DND-41 (cell line): ENCODE measurements at regions not wholly inside any gene's neighbourhood (a gene's known extent, or its start where the extent isn't known, plus 50 kb on each side); places are given as distances from the start of the nearest gene placed in this dataset.
A peak's percentile ranks its signal among the peaks of the same experiment; 100 is the strongest.

ENCODE experiments used
- ATAC-seq: fragments of 200-7000 bp; cut with Tn5 transposase; 3 replicates; pipeline ENCODE4 v1.9.1; 2021; ENCODE audit warnings: low read depth; ENCODE audit not compliant: insufficient read depth
- DNase-seq: peaks from one replicate; pipeline ENCODE4 v3.0.0-alpha.2; 2020
- H2AFZ ChIP-seq: 2 replicates; pipeline ENCODE4 v1.6.0; 2012; ENCODE audit warnings: low read depth, low read length
- H3K27ac ChIP-seq: 2 replicates; pipeline ENCODE4 v1.5.1; 2012; ENCODE audit warnings: low read length, inconsistent platforms
- H3K27me3 ChIP-seq: fragments of 200-600 bp; sonication (generic); 2 replicates; pipeline ENCODE4 v1.6.0; 2012; ENCODE audit warnings: low read length, mild to moderate bottlenecking, inconsistent platforms; ENCODE audit not compliant: insufficient read depth, poor library complexity
- H3K36me3 ChIP-seq: 2 replicates; pipeline ENCODE4 v1.5.1; 2012; ENCODE audit warnings: low read length, inconsistent platforms; ENCODE audit not compliant: insufficient read depth
- H3K4me1 ChIP-seq: 2 replicates; pipeline ENCODE4 v1.5.1; 2012; ENCODE audit warnings: mild to moderate bottlenecking, low read length; ENCODE audit not compliant: insufficient read depth
- H3K4me2 ChIP-seq: 2 replicates; pipeline ENCODE4 v1.6.0; 2012; ENCODE audit warnings: mild to moderate bottlenecking, moderate library complexity, low read length, inconsistent platforms; ENCODE audit not compliant: insufficient read depth
- H3K4me3 ChIP-seq, 2 experiments: fragments of 200-600 bp in 1 of 2; shearing (Covaris generic) in 1 of 2; 2 replicates each; pipeline ENCODE4 v1.5.1; 2012 to 2016; ENCODE audit warnings: inconsistent platforms in 2 of 2, low read length in 2 of 2, mild to moderate bottlenecking in 2 of 2, low read depth in 1 of 2, moderate library complexity in 1 of 2
- H3K79me2 ChIP-seq: 2 replicates; pipeline ENCODE4 v1.6.0; 2012; ENCODE audit warnings: low read length, inconsistent platforms; ENCODE audit not compliant: insufficient read depth
- H3K9ac ChIP-seq: 2 replicates; pipeline ENCODE4 v1.6.0; 2012; ENCODE audit warnings: low read depth, mild to moderate bottlenecking, inconsistent platforms, low read length, moderate library complexity
- H3K9me3 ChIP-seq: 2 replicates; pipeline ENCODE4 v1.5.1; 2012; ENCODE audit warnings: low read length, moderate library complexity, mild to moderate bottlenecking, inconsistent platforms; ENCODE audit not compliant: insufficient read depth, severe bottlenecking
- H4K20me1 ChIP-seq: 2 replicates; pipeline ENCODE4 v1.6.0; 2012; ENCODE audit warnings: low read length; ENCODE audit not compliant: insufficient read depth
- EZH2 ChIP-seq: IDR thresholded peaks from 3 replicates; pipeline ENCODE4 v1.6.1; 2012; ENCODE audit warnings: borderline replicate concordance, low read depth, mild to moderate bottlenecking, moderate library complexity, low read length, inconsistent platforms; ENCODE audit not compliant: severe bottlenecking
- TF ChIP-seq, protein P1 (sequence below): IDR thresholded peaks from 2 replicates; pipeline ENCODE4 v1.5.1; 2012; ENCODE audit warnings: borderline replicate concordance, low read length, moderate library complexity, mild to moderate bottlenecking; ENCODE audit not compliant: poor library complexity, severe bottlenecking; ENCODE audit errors: extremely low read depth

DNA sequence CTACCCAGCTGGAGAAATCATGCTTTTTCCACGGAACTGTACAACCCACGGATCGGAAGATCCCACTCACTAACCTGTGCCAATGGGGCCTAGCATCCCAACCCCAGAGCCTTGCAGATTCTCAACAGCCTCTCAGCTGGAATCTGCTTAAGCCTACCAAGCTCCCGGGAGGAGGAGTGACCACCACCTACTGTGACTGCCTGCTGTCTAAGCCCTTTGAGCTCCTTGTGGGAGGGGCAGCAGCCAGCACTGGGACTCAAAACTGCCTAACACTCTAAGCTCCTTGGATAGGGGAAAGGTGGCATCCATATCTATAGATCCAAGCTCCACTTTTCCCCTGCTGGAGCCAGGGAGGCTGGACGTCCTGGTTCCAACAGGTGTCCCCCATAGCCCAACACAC lies 254.4 kb upstream of the CNTNAP2 start:
- Histone ChIP-seq H3K4me3 (no peak overlapping the region), H4K20me1 (no peaks in the 10 kb centered on the region; the same call in 1 of the 2 replicates), H2AFZ (no peak overlapping the region), H3K9ac (no peak overlapping the region), H3K27me3 (no peaks in the 10 kb centered on the region), H3K36me3 (no peaks in the 10 kb centered on the region), H3K4me2 (no peak overlapping the region), H3K27ac (no peak overlapping the region), H3K9me3 (no peaks in the 10 kb centered on the region), H3K4me1 (no peaks in the 10 kb centered on the region), H3K79me2 (no peaks in the 10 kb centered on the region)
- TF ChIP-seq, protein P1, sequence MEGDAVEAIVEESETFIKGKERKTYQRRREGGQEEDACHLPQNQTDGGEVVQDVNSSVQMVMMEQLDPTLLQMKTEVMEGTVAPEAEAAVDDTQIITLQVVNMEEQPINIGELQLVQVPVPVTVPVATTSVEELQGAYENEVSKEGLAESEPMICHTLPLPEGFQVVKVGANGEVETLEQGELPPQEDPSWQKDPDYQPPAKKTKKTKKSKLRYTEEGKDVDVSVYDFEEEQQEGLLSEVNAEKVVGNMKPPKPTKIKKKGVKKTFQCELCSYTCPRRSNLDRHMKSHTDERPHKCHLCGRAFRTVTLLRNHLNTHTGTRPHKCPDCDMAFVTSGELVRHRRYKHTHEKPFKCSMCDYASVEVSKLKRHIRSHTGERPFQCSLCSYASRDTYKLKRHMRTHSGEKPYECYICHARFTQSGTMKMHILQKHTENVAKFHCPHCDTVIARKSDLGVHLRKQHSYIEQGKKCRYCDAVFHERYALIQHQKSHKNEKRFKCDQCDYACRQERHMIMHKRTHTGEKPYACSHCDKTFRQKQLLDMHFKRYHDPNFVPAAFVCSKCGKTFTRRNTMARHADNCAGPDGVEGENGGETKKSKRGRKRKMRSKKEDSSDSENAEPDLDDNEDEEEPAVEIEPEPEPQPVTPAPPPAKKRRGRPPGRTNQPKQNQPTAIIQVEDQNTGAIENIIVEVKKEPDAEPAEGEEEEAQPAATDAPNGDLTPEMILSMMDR, result no peak
- TF ChIP-seq EZH2, result no peak
- no peak for ATAC-seq
- no peak for DNase-seq

DNA sequence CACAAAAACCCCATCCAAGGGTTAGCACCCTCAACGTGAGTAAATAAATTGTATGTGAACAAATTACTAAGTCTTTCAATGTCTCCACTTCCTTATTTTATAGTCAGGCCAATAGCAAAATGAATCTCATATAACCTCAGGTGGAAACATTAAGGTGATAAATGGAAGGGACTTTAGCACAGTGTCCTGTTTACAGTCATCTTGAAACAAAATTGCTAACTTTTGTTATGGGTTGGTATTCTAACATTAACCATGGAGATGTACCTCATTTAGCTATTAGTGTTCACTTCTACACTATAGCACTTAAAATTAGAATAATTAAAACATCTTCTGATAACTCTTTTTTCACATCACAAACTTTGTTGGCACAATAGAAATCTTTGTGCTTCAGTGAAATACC lies 255.8 kb upstream of the CNTNAP2 start:
- Histone ChIP-seq H3K36me3 (no peaks in the 10 kb centered on the region), H3K9me3 (no peaks in the 10 kb centered on the region), H3K4me2 (no peak overlapping the region), H3K4me1 (no peaks in the 10 kb centered on the region), H3K27ac (no peak overlapping the region), H3K27me3 (no peaks in the 10 kb centered on the region), H3K79me2 (no peaks in the 10 kb centered on the region), H3K9ac (no peak overlapping the region), H3K4me3 (no peak overlapping the region), H2AFZ (no peak overlapping the region), H4K20me1 (no peaks in the 10 kb centered on the region; the same call in 1 of the 2 replicates)
- no peak for DNase-seq
- no peak for ATAC-seq
- no peak for TF ChIP-seq EZH2
- TF ChIP-seq, protein P1, result no peak

DNA sequence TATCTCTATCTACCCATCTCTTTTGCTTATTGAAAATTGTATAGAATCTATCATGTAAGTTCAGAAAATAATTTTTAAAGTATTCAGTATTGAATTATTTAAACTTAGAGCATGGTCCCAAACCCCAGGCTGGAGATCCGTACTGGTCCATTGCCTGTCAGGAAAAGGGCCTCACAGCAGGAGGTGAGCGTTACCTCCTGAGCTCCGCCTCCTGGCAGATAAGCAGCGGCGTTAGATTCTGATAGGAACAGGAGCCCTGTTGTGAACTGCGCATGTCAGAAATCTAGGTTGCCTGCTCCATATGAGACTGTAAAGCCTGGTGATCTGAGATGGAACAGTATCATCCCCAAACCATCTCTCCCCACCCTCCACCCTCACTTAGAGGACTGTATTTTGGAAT lies 266.0 kb upstream of the CNTNAP2 start:
- H3K27ac ChIP-seq, result no peak overlapping the region
- no peak overlapping the region for H3K4me3 ChIP-seq
- ATAC-seq (no peak), DNase-seq (no peak)
- H3K36me3 ChIP-seq, result no peaks in the 10 kb centered on the region
- no peak overlapping the region for H3K9ac ChIP-seq
- H2AFZ ChIP-seq, result no peak overlapping the region
- no peaks in the 10 kb centered on the region for H3K79me2 ChIP-seq
- no peaks in the 10 kb centered on the region for H3K27me3 ChIP-seq
- H4K20me1 ChIP-seq, result no peaks in the 10 kb centered on the region
- H3K9me3 ChIP-seq, result no peaks in the 10 kb centered on the region
- no peaks in the 10 kb centered on the region for H3K4me1 ChIP-seq
- TF ChIP-seq EZH2, result no peak
- TF ChIP-seq, protein P1, result no peak
- H3K4me2 ChIP-seq, result no peak overlapping the region

DNA sequence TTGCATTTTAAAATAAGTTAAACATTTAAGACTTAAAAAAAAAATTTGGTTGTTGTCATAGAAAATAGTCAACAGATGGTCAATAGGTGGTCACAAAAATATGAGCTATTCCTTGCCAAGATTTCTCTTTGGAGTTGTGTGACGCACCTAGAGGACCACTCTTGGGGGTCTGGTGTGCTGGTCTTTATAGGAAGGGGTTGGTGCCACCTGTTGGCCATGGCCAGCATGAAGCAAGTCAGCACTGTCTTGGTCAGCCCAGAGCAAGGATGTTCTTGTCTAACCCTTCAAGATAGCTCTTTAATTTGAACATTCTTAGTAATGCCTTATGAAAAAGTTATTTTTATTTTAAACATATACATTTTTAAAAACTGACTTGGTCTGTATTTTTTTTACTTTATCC lies 267.9 kb upstream of the CNTNAP2 start:
- Histone ChIP-seq H2AFZ (no peak overlapping the region), H3K4me2 (no peak overlapping the region), H3K27me3 (no peaks in the 10 kb centered on the region), H3K9me3 (no peaks in the 10 kb centered on the region), H3K9ac (no peak overlapping the region), H3K4me3 (no peak overlapping the region), H4K20me1 (no peaks in the 10 kb centered on the region), H3K79me2 (no peaks in the 10 kb centered on the region), H3K36me3 (no peaks in the 10 kb centered on the region), H3K4me1 (no peaks in the 10 kb centered on the region), H3K27ac (no peak overlapping the region)
- TF ChIP-seq EZH2, result no peak
- TF ChIP-seq, protein P1, result peak; percentile 39
- ATAC-seq (no peak), DNase-seq (no peak)
